ENCODE measurements at regions not wholly inside any gene's neighbourhood (a gene's known extent, or its start where the extent isn't known, plus 50 kb on each side); places are given as distances from the start of the nearest gene placed in this dataset.

DNA sequence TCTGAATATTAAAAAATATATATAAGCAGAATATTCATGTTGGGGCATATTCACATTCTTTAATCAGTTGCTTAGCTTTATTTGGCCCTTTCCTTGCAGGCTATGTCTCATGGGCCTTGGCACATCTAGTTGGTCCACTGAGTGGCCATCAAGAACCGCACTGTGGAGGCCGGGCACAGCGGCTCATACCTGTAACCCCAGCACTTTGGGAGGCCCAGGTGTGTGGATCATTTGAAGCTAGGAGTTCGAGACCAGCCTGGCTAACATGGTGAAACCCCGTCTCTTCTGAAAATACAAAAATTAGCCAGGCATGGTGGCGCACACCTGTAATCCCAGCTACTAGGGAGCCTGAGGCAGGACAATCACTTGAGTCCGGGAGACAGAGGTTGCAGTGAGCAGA lies 127.6 kb upstream of the TANK start:
- TF ChIP-seq, protein P1, sequence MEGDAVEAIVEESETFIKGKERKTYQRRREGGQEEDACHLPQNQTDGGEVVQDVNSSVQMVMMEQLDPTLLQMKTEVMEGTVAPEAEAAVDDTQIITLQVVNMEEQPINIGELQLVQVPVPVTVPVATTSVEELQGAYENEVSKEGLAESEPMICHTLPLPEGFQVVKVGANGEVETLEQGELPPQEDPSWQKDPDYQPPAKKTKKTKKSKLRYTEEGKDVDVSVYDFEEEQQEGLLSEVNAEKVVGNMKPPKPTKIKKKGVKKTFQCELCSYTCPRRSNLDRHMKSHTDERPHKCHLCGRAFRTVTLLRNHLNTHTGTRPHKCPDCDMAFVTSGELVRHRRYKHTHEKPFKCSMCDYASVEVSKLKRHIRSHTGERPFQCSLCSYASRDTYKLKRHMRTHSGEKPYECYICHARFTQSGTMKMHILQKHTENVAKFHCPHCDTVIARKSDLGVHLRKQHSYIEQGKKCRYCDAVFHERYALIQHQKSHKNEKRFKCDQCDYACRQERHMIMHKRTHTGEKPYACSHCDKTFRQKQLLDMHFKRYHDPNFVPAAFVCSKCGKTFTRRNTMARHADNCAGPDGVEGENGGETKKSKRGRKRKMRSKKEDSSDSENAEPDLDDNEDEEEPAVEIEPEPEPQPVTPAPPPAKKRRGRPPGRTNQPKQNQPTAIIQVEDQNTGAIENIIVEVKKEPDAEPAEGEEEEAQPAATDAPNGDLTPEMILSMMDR (IDR thresholded peaks at IDR 0.05; ENCODE audit: insufficient read depth, low read depth, low read length), result no peak
- TF ChIP-seq EZH2 (IDR thresholded peaks at IDR 0.05; ENCODE audit: insufficient read depth, low read length), result no peak

All from astrocyte (in vitro differentiated cells and primary cell).